EL (cell line): ENCODE measurements at regions not wholly inside any gene's neighbourhood (a gene's known extent, or its start where the extent isn't known, plus 50 kb on each side); places are given as distances from the start of the nearest gene placed in this dataset.
"Not testable (repeated sequence)": the region's sequence is repeated elsewhere in the genome, so short reads cannot be mapped to it uniquely, and the experiment has no call there.

ENCODE experiments used
- DNase-seq: peaks from one replicate; pipeline ENCODE4 v3.0.0-alpha.2; 2016

DNA sequence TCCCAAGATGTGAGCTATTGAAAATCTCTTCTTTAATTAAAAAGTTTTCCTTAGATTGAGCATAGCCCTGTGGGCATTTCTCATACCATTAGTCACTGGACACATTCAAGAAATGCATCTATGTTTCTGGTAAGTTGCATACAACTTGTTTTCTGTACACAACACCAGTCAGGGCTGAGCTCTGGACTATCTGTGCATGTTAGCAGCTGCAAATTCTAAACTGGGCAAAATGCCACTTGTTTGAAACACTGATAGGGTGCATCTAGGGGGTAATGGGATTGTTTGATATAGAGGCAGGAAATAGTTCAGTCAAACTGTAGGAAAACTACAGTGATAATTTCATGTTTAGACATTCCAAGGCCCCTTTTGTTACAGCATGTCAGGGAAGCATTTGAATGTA is 145.6 kb upstream of the NPY start:
- DNase-seq: no peak

DNA sequence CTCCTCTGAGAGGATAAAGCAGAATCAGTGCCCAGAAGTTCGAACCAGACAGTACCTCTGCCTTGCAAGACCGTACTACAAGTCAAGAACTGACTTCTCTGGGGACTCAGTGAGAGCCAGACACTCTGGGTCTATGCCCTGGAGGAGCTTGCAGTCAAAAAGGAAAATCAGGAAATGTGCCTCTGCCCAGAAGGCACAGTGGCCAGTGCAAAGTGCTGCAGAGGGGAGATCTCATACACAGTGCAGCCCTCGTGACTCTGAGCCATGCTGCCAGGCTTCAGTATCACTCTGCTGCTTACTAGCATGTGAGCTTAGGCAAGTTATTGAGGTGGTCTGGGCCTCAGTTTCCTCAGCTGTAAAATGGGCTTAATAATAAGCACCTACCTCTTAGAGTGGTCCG is 144.0 kb upstream of the NPY start:
- DNase-seq: no peak

DNA sequence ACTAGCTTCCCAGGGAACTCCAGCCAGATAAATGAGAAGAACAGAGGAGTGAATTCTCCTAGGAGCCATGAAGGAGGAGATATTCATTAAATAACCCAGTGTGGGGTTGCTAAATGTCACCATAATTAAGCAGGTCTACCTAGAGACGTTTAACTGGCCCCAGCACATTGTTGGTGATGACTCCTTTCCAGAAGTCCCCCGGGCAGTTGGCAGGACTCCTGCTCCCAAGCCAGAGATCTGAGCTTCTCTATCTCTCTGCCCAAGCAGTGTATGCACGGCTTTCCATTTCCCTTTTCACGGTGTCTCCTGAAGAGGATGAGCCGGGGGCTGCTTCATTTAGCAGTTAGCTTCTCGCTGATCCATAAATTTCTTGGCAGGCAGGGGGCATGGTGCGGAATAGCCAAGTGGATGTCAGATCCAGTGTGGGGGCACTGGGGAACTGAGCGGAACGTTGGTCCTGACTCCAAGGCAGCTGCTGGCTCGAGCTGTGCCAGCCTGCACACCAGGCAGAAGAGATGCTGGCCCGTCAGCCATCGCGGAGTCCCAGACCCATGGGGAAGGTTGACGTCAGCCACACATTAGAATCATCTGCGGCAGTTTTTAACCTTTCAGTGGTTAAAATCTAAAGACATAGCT is 142.0 kb upstream of the NPY start:
- DNase-seq: no peak

DNA sequence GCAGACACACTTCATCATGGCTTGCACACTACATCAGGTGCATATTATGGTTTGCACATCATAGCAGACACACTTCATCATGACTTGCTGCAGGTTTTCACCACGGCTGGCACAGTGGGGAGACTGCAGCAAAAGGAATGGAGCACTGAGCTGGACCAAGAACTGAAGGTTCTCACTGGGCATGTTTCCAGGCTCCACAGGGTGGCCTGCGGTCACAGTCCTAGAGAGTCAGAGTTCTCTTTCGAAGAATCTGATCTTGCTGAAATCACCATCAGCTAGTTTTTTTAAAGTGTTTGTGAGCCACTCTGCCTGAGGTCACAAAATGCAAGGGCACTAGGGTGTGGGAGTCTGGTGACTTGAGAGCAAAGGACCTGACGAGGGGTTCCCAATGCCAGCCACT is 140.4 kb upstream of the NPY start:
- DNase-seq: peak; percentile 33

DNA sequence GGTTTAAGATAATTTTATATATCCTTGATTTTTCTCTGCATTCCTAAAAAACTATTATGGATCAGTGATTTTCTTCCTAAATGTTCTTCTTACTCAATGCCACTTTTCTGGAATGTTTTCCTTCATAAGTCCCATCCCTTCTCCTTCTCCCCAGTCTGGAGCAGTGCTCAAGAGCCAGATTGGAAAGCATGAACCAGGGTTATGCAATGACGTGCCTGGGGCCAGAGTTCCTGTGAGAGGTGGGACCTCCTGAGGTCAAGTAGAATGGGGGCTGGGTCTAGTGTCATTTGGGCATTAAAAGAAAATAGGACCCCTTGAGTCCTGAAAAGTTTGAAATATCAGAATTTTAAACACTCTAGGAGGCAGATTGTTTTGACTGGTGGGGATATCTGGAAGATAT is 132.0 kb upstream of the NPY start:
- no peak for DNase-seq

DNA sequence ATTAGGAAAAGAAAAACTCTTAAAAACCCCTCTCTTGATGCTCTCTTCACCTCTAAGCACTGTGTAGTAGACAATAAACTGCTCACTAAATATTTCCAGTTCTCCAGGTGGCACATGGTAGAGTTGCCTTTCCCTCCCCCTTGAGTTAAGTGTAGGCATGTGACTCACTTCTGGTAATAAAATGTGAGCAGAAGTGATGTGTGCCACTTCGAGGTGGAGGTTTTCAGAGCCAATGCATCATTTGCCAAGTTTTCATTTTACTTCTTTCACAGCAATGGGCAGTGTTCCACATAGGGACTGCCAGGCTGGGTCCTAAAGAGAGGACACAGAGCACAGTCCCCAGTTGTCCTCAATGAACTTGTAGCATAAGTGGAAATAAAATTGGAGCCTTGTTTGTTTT is 131.6 kb upstream of the NPY start:
- no peak for DNase-seq

DNA sequence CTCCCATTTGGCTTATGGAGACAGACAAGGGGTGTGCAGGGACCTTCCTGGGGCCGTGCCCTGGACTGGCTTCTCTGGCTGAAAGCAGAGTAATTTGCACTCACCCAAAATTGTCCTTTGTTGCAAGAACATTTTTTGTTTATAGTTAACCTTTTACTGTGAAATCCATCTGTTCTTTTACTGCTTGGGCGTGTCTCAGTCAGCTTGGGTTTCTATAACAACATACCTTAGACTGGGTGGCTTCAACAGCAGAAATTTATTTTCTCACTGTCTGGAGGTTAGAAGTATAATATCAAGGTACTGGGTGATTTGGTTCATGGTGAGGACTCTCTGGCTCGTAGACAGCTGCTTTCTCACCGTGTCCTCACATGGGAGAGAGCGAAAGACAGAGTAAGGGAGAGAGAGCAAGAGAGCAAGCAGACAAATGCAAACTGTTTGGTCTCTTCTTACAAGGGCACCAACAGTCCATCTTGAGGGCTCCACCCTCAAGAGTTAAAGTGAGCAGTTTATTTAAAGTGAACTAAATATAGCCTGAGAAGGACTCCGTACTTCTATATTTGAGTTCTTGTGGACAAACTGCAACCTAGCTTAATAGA is 131.0 kb upstream of the NPY start:
- DNase-seq: no peak

DNA sequence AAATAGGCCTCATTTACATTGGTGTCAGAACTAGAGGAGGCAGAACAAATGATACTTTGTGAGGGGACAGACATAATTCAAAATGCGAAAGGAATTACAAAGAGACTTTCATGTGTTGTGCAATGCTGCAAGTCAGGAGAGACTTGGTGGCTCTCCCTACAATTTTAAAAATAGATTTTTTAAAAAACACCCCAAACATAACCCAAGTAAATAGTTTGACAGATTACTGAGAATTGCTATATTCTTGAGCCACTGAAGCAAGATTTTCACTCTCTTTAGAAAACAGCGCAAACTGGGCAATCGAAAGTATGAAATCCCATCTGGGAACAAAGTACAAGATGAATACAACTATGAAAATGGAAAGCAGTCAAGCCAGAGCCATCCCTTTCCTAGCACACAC is 126.3 kb upstream of the NPY start:
- no peak for DNase-seq

DNA sequence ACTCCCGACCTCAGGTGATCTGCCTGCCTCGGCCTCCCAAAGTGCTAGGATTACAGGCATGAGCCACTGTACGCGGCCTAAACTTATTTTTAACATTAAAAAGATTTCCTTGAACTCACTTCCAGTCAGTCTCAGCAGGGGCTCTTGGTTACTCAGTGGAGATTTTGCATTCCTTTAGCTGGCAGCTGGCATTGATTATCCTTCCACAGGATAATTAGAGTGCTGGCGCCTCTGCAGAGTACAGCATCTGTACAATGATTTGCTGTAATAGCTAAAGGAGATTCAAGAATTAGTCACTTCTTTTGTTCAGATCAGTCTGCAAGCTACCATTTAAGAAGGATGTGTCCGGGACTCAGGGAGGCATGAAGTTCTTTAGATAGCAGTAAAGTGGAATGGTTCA is 125.0 kb upstream of the NPY start:
- no peak for DNase-seq

DNA sequence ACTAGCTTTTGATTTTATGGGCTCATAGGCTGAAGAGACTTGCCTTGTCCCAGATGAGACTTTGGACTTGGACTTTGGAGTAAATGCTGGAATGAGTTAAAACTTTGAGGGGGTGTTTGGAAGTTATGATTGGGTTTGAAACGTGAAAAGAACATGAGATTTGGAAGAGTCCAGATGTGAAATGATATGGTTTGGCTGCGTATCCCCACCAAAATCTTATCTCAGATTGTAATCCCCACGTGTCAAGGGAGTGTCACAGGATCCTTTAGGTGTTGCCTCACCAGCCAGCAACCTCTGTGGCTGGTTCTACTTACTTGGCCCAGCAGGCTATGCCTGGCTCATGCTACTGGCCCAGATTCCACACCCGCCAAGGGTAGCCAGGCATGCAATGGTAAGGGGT is 119.6 kb upstream of the NPY start:
- DNase-seq: no peak

DNA sequence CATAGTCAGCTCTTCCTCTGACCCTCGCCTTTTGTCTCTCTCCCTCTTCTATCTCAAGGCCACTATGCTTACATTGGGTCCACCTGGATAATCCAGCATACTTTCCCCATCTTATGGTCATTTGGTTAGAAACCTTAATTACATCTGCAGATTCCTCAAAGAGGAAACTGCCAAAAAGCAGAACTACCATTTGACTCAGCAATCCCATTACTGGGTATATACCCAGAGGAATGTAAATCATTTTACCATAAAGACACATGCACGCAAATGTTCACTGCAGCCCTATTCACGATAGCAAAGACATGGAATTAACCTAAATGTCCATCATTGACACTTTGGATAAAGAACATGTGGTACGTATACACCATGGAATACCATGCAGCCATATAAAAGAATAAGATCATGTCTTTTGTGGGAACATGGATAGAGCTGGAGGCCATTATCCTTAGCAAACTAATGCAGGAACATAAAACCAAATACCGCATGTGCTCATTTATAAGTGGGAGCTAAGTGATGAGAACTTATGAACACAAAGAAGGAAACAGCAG is 114.8 kb upstream of the NPY start:
- DNase-seq: no peak

DNA sequence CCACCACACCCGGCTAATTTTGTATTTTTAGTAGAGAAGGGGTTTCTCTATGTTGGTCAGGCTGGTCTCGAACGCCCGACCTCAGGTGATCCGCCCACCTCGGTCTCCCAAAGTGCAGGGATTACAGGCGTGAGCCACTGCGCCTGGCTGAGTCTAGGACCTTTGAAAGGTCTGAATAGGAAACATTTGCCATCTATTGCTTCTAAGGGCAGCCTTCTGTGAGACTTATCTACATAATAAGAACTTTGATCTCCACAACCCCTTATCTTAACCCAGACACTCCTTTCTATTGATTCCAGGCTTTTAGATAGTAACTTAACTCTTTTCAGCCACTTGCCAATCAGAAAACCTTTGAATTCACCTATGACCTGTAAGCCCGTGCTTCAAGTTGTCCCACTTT is 112.0 kb upstream of the NPY start:
- not testable (repeated sequence) for DNase-seq

DNA sequence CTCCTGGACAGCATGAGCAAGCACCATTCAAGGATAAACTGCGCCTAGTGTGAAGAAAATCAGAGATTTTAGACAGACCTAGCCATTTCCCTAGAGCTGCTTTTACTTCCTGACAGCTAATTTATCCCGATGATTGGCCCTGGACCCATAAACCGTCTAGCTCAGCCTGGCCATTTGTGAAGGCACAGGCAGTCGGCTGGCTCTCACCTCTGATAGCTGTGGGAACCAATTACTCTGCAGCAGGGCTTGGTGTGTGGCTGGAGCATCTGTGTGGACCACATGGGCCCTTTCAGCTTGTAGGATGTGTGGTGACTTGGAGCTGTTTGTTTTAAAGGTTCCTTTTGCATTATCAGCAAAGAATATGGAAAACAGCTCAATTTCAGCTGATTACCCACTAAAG is 111.1 kb upstream of the NPY start:
- DNase-seq: no peak

DNA sequence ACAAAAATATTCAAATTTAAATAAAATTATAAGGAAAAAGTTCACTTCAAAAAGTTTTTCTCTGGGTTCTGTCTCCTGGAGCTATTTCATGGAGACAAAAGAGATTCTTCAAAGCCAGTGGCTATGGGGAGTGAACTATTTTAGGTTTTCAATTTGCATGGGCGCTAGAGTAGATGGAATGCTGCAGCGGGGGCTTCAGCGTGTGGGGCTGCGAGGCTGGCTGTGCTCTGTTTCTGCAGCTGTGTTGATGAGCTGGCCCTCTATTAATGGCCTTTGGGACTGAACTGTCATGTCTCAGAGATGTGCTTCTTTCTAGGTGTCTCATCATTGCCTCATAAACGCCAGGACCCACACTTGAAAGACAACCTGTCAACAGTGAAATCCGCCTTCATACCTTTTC is 108.4 kb upstream of the NPY start:
- no peak for DNase-seq

DNA sequence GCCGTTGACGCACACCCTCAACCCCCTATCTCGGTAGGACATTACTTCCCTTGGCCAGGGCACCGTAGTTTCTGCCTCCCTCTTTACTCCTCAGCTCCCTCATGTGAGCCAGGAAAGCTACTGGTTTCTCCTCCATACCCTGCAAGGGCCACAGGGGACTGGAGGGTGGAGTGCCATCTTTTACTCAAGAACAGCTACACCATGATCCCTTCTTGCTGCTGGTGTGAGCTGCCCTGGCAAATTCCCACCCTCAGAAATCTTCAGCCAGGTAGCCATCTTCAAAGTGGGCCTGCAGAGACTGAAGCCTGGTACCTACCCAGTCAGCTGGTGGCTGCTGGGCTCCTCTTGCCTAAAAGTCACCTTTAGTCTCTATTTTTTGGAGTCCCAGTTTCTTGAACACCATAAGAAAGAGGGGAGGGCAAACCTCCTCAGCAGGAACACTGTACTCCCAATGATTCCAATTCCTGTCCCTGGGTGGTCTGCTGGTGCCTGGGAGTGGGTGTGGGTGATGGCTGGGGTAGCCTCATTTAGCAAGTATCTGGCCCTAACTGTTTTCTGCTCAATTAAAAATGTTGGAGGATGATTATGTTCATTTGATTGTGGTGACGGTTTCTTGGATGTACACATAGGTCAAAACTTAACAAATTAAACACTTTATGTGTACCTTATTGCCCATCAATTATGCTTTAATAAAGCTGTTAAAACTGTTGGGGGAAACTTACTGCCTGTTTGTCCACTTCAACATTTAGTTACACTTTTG is 105.0 kb upstream of the NPY start:
- no peak for DNase-seq

DNA sequence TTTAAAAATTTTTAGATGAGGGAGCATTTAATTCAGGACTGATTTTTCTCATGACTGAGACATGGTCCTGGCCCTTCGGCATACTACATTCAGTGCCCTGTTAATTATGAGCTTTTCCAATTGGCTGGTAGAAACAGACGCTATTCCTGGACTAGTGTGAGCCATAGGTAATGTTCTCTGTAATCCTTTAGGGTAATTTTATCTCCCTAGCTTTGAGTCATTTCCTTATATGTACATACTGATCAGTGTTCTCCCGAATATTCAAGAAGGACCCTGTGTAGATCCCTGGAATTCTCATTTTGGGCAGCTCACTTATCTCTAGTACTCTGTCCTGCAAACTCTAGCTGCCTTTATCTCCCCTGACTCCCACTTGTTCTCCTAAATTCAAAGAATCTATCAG is 92.6 kb upstream of the NPY start:
- no peak for DNase-seq

DNA sequence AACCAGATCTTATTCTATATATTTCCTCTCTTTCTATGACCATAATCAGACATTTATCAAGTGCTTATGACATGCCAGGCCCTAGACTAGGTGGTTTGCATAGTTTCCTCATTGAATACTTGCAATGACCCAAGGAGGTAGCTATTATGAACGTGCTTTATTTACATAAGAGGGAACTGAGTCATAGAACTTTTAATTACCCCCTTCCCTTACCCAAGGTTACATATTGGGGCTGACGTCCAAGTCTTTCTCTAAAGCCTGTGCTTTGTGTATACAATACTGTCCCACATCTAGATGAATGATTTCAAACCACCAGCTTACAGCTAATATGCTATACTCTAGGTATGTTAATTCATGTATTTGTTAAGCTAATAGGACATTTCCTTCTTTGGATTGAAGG is 91.9 kb upstream of the NPY start:
- DNase-seq: peak; percentile 56

DNA sequence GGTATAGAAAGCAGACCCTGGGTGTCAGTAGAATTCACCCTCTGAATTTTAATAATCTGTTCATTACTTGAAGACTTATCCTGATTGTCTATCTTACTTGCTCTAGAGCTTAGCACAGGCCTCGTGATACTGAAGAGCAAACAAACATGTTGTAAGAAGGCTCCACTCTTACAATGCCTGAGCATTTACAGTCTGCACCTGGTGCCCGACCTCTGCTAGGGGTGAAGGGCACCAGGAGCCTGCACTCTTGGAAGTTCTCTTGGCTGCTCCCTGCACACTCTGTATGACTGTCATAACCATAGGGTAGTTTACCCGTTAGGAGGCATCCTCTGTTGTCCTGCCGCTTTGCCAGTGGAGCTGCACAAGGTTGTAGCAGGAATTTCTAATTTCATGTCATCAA is 91.3 kb upstream of the NPY start:
- no peak for DNase-seq

DNA sequence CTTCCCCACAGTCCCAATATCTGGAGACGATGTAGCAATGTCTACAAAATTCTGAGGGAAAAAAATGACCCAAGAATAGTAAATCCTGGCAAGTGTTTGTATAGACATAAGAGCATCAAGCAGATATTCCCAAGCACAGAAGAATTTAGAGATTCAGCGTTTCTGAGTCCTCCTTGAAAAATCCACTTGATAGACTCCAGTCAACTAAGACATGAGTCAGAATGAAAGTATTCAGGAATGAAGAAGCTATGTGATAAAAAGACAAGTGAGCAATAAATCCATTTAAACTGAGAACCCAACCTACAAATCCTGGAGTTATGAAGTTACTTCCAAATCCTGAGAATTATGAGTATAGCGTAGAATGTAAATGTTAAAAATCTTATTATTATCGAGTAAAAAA is 86.1 kb upstream of the NPY start:
- peak; percentile 74 for DNase-seq

DNA sequence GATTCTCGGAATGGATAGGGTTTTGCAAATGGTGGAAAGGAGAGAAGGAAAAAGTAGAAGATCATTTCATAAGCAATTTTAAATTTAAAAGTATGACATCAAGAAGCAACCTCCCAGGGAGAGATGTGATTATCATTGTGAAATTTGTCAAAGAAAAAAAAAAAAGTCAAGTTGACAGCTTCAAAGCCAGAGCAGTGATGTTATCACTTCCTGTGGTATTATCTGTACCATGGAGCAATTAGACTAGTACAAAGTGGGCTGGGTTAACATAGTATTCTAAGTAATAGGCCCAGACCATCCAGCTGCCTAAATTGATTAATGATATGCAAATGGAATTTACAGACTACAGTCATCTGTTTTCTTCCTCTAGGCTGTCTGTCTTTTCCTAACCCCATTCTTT is 84.0 kb upstream of the NPY start:
- DNase-seq: peak; percentile 29

DNA sequence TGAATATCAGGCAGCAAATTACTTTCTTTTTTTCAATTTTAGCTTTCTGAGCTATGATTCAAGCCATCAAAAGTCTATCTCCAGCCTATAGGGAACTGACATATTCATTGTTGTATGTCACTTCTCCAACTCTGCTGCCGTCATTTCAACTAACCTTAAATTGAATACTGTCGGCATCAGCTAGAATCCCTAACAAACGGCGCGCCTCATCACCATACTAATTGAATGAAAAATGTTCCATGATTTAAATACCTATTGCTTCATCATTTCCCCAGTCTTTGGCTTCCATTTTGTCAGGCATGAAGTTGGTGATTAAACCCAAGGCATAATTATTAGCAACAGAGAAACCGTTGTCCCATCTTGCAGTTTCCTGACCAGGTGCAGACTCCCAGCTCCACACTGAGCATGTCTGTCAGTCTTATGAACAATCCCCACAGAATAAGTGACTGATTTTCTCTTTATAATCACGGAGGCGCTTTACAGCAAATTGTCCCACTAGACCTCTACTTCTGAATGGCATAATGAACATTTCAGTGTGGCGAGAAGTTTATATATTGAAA is 83.5 kb upstream of the NPY start:
- DNase-seq: no peak

DNA sequence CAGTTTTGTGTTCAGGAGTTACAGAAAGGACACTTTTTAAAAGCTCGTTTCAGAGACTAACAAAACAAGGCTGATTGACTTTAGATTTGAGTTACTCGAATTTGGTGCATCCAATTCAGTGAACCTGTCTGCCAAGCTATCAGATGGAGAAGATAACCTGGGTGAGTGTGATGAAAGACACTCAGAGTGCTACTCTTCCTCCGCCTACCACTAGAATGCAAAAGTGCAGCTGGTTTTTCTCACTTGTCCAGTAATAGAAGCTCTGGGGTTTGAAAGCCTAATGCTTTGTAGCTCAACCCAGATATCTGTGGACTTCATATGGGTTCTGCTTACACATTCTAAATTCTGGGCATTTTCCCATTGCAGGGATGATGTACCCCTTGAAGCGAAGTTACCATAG is 82.8 kb upstream of the NPY start:
- DNase-seq: no peak

DNA sequence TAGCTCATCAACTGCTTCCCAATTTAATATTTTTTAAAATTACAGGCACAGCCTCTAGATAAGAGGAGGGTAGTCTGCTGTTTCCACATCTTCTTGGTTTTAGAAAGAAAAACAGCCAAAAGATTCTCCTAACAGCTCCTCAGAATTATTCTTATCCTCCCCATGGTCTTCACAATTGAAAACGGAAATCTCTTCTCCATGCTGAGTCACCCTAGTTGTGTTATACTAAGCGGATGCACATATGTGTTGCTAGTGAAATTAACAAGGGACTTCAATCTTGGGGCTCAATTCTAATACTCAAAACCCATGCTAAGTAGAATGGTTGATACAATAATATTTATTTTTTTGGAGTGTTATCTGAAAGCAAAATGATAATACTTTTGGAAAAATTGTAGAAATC is 71.9 kb upstream of the NPY start:
- no peak for DNase-seq

DNA sequence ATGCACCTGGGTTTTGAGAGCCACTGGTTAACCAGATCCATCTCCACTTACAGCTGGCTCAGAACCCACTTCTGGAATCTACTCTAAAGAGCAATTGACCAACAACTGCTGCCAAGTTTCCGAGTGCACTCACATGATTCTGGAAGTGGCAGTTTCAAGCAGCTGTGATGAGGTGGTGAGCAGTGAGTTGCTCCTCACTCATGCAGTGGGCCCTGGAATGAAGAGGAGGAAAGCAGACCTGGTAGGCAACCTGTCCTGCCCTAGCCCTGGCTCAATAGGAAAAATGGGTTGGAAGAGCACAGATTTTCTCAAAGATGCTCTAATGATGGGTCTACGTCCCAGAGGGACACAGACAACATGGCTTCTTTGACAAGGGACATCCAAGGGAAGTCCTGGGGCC is 70.7 kb upstream of the NPY start:
- DNase-seq: no peak
